ENCODE measurements at regions not wholly inside any gene's neighbourhood (a gene's known extent, or its start where the extent isn't known, plus 50 kb on each side); places are given as distances from the start of the nearest gene placed in this dataset.

- no peak overlapping the region for H2AK5ac ChIP-seq (ENCODE audit: low read depth, low read length)
- H3K4me2 ChIP-seq (ENCODE audit: insufficient read depth in 1 of 2, low read depth in 2 of 2, low read length in 2 of 2): no peak overlapping the region
- H3K36me3 ChIP-seq (ENCODE audit: control insufficient read depth in 2 of 4, insufficient read depth in 4 of 4, low read length in 3 of 4): no peaks in the 10 kb centered on the region
- H2BK5ac ChIP-seq (ENCODE audit: low read depth, low read length): no peak overlapping the region
- no peak overlapping the region for H3K23ac ChIP-seq (ENCODE audit: insufficient read length)
- H2BK20ac ChIP-seq (ENCODE audit: low read length): no peak overlapping the region
- no peaks in the 10 kb centered on the region for H3K9me3 ChIP-seq (ENCODE audit: insufficient read depth in 2 of 2, low read depth in 1 of 2, low read length in 1 of 2)
- no peak overlapping the region for H3K14ac ChIP-seq (ENCODE audit: insufficient read length)
- peaks cover 0 to 4% (median 2%) of the 10 kb centered on the region in 4 experiments; a peak in 1 of 7 replicates for H3K4me1 ChIP-seq (replicated peaks in 1 of 4; ENCODE audit: control insufficient read depth in 3 of 4, insufficient read depth in 4 of 4, low read length in 3 of 4)
- no peak overlapping the region for H4K91ac ChIP-seq (replicated peaks; ENCODE audit: insufficient read length, low read length)
- no peaks in the 10 kb centered on the region for H3K23me2 ChIP-seq (ENCODE audit: low read depth, low read length)
- H3K79me1 ChIP-seq (ENCODE audit: low read depth, low read length): no peaks in the 10 kb centered on the region
- CTCF ChIA-PET (ENCODE audit: partially characterized antibody): interaction anchor here (1.1 kb wide), 1 partner anchor 200 kb away, joined by 3 read pairs; no protein-coding TSS in a partner anchor
- no peak overlapping the region for H4K5ac ChIP-seq (ENCODE audit: insufficient read length, low read depth, low read length)
- no peak overlapping the region for H4K8ac ChIP-seq (ENCODE audit: extremely low read depth, insufficient read depth, low read length)
- H2AFZ ChIP-seq (ENCODE audit: low read length): no peak overlapping the region
- no peaks in the 10 kb centered on the region for H3K27me3 ChIP-seq (replicated peaks in 1 of 4; ENCODE audit: control insufficient read depth in 3 of 4, extremely low read depth in 1 of 4, insufficient read depth in 3 of 4, low read length in 3 of 4)
- 97% methylated on average over 11 of the region's 11 CpGs; no CpG with 5 or more reads in 1 of the 2 experiments for WGBS, 2 experiments (ENCODE audit: extremely low coverage in 1 of 2, insufficient coverage in 1 of 2, insufficient read length in 1 of 2, insufficient replicate concordance in 2 of 2, low coverage in 1 of 2, low lambda C conversion rate in 2 of 2, missing lambda C conversion rate in 1 of 2)
- DNase-seq (ENCODE audit: low read depth in 1 of 2, low spot score in 2 of 2) (no peak), FAIRE-seq (no peak)
- no peak overlapping the region for H2BK12ac ChIP-seq (ENCODE audit: low read depth, low read length)
- no peak overlapping the region for H3K18ac ChIP-seq (ENCODE audit: extremely low read depth, low read length)
- no peak for TF ChIP-seq CBX5 (IDR thresholded peaks at IDR 0.05; ENCODE audit: low read depth, low read length)
- TF ChIP-seq CREB1 (IDR thresholded peaks at IDR 0.05): no peak
- no peak for TF ChIP-seq ASH2L (IDR thresholded peaks at IDR 0.05; ENCODE audit: low read length)
- TF ChIP-seq, protein P1, sequence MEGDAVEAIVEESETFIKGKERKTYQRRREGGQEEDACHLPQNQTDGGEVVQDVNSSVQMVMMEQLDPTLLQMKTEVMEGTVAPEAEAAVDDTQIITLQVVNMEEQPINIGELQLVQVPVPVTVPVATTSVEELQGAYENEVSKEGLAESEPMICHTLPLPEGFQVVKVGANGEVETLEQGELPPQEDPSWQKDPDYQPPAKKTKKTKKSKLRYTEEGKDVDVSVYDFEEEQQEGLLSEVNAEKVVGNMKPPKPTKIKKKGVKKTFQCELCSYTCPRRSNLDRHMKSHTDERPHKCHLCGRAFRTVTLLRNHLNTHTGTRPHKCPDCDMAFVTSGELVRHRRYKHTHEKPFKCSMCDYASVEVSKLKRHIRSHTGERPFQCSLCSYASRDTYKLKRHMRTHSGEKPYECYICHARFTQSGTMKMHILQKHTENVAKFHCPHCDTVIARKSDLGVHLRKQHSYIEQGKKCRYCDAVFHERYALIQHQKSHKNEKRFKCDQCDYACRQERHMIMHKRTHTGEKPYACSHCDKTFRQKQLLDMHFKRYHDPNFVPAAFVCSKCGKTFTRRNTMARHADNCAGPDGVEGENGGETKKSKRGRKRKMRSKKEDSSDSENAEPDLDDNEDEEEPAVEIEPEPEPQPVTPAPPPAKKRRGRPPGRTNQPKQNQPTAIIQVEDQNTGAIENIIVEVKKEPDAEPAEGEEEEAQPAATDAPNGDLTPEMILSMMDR (IDR thresholded peaks at IDR 0.05; ENCODE audit: control extremely low read depth in 1 of 3, insufficient read depth in 1 of 3, low read depth in 1 of 3, low read length in 3 of 3): no peak
- no peak for TF ChIP-seq JUN (IDR thresholded peaks at IDR 0.05; ENCODE audit: low read depth, low read length)
- TF ChIP-seq RAD21 (IDR thresholded peaks at IDR 0.05 in 1 of 2, conservative IDR thresholded peaks at IDR 0.05 in 1 of 2; ENCODE audit: low read depth in 2 of 2, low read length in 2 of 2): no peak
- TF ChIP-seq CTBP2 (IDR thresholded peaks at IDR 0.05; ENCODE audit: borderline replicate concordance, insufficient read depth, insufficient read length, low read length): no peak
- no peak overlapping the region for H3K27ac ChIP-seq (ENCODE audit: low read depth, low read length)
- no peak overlapping the region for H2BK15ac ChIP-seq (ENCODE audit: low read length)
- no peaks in the 10 kb centered on the region for H4K20me1 ChIP-seq (replicated peaks in 1 of 2; ENCODE audit: control insufficient read depth in 1 of 2, insufficient read depth in 2 of 2, low read length in 2 of 2)
- no peak overlapping the region for H3K4ac ChIP-seq (replicated peaks; ENCODE audit: insufficient read length, low read depth, low read length)
- H3K79me2 ChIP-seq (ENCODE audit: control insufficient read depth in 1 of 2, insufficient read depth in 2 of 2, low read length in 2 of 2): no peaks in the 10 kb centered on the region
- no peak overlapping the region for H3K4me3 ChIP-seq (ENCODE audit: extremely low read depth in 1 of 4, insufficient read depth in 2 of 4, low read depth in 3 of 4, low read length in 4 of 4)
- POLR2A ChIA-PET (ENCODE audit: partially characterized antibody): no interaction called here
- H3K56ac ChIP-seq (replicated peaks; ENCODE audit: insufficient read length, low read depth, low read length): no peak overlapping the region
- no peak overlapping the region for H3K9ac ChIP-seq (replicated peaks in 1 of 4; ENCODE audit: extremely low read depth in 1 of 4, low read depth in 3 of 4, low read length in 3 of 4)
- H2BK120ac ChIP-seq (replicated peaks; ENCODE audit: low read depth, low read length): no peak overlapping the region
Observed at GRCh38 chr18:68418226-68418868, 296.6 kb downstream of the TMX3 start.
